ENCODE measurements at regions not wholly inside any gene's neighbourhood (a gene's known extent, or its start where the extent isn't known, plus 50 kb on each side); places are given as distances from the start of the nearest gene placed in this dataset.

- TF ChIP-seq POLR2A (IDR thresholded peaks at IDR 0.05) (no peak), CTCF (IDR thresholded peaks at IDR 0.05) (no peak)
These were observed 196.3 kb downstream of the CTTN start for GRCh38 chr11:70594606-70595005.
